NCI-H748 treated with DMSO at 0.1 percent for 48 hours (cell line): ENCODE measurements at regions not wholly inside any gene's neighbourhood (a gene's known extent, or its start where the extent isn't known, plus 50 kb on each side); places are given as distances from the start of the nearest gene placed in this dataset.

Experiments
- DNase-seq: peaks from one replicate; lab custom pipeline; 2025; lab: John Stamatoyannopoulos, UW

GRCh38 chr10:31081937-31082840 is 50.5 kb upstream of the ZNF438 start:
- DNase-seq = no peak

- peak; percentile 10 for DNase-seq
These were observed 52.1 kb upstream of the ZNF438 start for GRCh38 chr10:31083765-31084184.

DNA sequence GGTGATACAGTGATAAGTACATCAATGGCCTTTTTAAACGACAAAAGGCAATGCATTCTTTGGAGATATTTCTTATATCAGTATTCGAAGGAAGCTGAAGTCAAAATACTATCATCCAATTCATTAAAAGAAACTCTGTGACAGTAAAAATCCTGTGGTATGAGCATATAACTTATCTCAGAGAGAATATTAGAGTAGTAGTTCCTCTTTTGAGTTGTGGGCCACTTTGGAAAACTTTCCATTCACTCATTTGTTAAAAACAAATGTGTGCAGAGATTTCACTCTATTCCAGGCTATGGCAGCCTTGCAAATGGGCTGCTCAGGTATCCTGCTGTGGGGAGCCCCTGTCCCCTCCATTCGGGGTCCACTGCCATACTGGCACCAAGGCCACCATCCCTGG is 55.3 kb upstream of the ZNF438 start:
- no peak for DNase-seq

DNA sequence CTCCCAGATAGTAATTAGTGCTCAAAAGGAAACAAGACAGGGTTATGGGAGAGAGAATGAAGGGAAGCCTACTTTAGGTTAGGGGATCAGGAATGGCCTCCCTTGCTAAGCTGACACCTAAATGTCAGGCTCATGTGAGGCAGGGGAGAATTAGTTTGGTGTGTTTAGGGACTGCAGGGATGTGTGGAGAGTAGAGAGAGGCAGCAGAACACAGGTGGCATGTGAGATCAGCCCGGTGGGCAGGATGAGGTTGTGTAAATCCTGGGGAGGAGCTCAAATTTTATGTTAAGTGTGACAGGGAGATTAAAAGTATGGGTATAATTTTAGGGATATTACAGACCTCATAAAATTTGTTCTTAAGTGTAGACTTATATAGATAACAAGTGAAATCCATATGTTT is 56.2 kb upstream of the ZNF438 start:
- no peak for DNase-seq

DNA sequence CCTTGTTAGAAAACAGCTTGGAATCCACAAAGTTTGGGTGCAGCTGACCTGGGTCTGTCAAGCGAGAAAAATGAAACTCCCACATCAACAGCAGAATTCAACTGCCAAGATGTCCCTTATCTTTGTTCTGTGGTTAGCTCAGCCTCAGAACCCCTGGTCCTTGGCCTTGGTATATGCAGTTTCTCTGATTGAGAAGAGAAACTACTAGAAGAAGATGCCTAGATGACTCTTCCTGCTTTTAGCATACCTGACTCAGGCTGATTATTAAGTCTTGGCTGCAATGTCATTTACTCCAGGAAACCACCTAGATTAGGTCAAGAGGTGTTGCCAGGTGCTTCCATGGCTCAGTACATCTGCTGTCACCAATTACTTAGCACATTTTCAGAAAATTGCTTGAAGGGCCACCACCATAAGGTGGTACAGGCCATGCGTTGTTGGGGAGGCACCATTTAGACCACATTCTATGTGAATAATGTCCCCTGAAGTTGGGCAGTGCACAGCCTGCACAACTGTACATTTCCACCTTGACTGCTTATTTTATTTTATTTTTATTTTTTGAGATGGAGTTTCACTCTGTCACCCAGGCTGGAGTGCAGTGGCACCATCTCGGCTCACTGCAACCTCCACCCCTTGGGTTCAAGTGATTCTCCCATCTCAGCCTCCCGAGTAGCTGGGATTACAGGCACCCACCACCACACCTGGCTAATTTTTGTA is 59.4 kb upstream of the ZNF438 start:
- DNase-seq = no peak

DNA sequence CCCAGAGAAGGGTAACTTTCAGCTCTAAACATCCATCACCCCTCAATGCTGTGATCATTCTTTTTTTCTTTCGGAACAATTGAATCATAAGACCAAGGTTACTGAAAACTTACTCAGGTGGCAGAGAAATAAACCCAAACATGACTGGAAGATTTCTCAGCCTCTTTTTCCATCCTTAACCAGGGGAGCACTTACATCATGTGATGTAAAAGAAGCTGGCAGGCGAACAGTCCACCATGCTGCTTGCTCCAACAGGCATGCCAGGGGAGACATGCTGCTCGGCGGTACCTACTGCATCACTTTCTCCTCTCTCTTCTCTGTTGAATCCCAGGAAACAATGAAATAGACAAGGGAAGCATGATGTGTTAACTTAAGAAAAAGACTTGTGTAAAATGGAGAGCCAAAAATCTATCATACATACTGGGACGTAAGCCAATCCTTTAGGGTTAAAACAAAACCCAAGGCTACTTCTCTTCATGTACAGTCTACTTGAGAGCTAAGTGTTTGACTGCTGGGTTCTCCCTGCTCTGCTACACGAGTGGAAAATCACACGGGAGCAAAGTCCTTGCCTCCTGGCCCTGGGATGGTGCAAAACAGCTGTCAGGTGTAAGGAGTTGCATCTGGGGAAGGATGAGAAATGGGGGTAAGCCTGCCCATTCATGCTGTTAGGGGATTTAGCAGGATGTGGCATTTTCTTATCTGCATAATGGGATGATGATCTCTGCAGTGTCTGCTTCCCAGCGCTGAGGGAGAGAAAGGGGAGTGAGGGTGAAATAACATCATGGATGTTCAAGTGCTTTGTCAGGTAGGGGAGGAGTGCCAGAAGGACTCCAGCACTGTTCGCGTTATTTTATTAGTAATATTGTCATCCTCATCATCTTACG is 64.3 kb upstream of the ZNF438 start:
- DNase-seq = no peak

GRCh38 chr10:31098046-31098445 is 66.4 kb upstream of the ZNF438 start:
- no peak for DNase-seq

DNA sequence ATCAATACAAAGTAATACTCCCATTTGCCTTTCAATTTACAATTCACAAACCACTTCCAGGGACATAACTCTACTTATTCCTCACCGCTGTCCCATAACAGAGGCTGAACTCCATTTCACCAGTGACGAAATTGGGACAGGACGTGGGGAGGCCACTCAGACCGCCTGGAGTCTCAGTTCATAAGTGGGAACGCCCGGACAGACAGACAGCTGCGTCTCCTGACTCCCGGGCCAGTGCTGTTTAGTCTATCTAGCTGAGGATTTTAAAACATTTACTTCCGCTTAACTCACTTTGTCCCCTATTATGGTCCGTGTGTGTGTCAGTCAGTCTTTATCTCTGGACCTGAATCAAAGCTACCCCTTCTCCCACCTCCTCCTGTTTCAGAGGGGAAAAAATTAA is 67.4 kb upstream of the ZNF438 start:
- no peak for DNase-seq

DNA sequence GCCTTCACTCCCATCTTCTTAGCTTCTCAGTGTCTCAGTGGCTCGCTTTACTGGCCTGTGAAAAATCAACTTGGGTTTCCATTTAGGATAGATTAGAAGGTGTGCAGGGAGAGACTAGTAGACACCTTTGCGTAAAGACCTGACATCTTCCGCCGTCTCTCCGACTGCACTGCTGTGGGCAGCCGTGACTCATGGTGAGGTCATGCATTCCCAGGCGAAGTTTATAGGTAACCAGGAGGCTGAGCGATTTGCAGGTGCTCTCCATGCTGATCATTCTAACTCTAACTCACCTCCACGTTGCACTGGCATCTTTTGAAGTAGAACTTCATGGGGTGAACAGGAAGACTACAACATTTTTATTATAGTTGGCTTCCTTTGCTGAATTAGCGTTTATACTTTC is 68.0 kb upstream of the ZNF438 start:
- DNase-seq = no peak

DNA sequence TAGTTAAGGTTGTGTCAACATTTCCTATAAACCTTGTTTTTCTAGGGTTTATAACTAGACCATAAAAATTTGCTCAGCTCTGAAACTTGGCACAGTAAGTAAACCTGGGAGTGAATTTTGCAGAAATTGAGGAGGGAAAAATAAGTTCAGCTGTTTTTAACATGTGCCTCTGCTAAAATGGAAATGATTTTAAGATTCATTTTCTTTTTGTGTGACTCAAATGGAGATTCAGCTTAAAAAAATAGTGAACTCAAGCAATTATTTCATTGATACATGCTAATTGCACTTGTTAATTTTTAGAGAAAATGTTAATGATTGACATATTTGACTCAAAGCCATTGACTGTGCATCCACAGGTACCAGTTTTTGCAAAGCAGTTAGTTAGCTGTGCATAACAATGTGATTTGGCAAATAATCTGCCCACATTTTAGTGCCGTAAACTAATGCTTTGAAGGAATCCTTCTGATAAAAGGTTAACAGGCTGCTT is 68.5 kb upstream of the ZNF438 start:
- DNase-seq = no peak

- DNase-seq = no peak
These were observed 69.0 kb upstream of the ZNF438 start for GRCh38 chr10:31100662-31101061.

- DNase-seq = no peak
These were observed 69.5 kb upstream of the ZNF438 start for GRCh38 chr10:31101123-31101522.

DNA sequence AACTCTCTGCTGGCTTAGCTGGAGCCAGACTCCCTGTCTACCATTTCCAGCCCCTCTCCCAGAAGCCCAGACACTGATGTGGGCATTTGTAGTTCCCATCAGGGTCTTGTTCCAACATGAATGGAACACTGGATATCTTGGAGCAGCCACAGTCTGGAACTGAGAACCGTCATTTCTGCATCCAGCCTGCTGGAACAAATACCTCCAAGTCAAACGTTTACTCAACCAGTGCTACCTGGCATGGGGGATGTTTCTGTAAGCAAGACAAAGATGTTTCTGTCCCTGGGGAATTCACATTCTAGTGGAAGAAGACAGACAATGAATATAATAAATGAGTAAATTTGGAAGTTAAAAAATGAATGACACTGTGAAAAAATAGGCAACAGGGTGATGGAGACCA is 70.8 kb upstream of the ZNF438 start:
- no peak for DNase-seq

- DNase-seq = no peak
These were observed 71.4 kb upstream of the ZNF438 start for GRCh38 chr10:31103112-31103511.

- DNase-seq = no peak
These were observed 81.3 kb upstream of the ZNF438 start for GRCh38 chr10:31112961-31113360.

DNA sequence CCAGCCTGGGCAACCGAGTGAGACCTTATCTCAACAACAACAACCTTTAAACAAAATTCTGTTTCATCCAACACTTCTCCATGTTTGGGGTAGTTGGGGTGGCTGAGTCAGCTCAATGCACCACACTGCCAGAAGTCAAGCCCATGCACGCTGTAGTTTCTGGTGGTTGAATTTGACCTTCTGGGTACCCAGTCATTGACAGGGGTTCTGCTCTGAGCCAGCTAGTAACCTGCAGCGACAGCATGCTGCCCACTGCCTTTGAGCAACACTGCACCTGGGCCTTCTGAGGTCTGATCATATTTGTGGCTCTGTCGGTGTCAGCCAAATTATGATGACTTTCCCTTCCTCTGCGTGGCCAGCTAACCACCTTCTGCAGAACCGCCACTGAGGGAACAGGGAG is 84.6 kb upstream of the ZNF438 start:
- DNase-seq = no peak

DNA sequence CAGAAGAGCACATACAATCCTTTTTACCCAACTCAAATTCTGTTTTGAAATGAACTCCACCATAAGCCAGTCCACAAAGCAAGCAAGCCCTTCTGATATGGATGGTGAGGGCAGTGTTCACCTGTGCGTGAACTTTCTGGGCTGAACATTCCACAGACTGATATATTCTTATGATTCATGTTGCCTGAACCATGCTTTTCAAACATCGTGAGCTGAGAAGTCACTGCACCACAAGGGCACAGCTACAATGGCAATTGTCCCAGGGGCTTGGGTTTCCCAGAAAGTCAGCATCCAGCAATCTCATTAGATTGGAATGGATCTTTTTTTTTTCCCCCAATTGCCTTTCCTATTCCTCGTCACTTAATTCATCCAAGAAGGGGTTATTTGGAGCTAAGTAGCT is 86.9 kb upstream of the ZNF438 start:
- no peak for DNase-seq

DNA sequence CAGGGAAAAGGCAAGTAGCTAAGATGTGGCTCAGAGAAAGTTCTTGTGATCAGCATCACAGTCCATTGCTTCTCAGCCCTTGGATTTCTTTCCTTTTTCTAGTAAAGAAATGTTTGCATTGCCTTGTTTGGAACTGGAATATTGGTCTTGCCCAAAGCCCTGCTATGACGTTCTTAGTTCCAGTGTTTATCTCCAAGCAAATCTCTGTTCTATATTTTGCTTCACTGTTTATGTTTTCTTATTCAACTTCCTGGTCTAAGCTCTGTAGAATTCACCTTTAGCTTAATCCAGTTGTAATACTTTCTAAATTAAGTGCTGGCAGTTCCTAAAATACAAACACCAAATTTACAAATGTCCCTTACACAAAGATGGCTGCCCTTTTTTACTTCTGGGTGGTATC is 88.7 kb upstream of the ZNF438 start:
- no peak for DNase-seq

- DNase-seq = no peak
These were observed 89.5 kb upstream of the ZNF438 start for GRCh38 chr10:31120961-31121685.

GRCh38 chr10:31121757-31122577 is 90.3 kb upstream of the ZNF438 start:
- no peak for DNase-seq

DNA sequence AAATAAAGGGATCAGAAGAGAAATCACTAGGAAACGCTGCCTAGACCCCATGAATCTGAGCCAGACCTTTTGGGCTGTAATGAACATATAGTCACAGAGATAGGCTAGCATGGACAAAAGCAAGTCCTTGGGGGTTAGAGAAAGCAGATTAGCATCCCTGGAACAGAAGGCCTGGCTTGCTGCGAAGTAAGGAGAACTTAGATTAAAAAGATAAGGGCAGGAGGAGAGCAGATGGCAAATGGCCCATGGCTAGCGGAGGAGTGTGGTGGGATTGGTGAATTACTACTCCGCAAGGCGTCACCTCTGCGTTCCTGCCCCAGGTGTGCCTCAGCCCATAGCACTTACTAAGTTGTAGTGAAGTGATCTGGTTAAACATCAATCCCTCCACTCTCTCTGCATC is 92.3 kb upstream of the ZNF438 start:
- DNase-seq = no peak
